Lung (tissue), 11 donors: ENCODE measurements at regions not wholly inside any gene's neighbourhood (a gene's known extent, or its start where the extent isn't known, plus 50 kb on each side); places are given as distances from the start of the nearest gene placed in this dataset.

Experiments
- ATAC-seq: fragments of 200-7000 bp; cut with Tn5 transposase; one replicate; pipeline ENCODE4 v1.9.1; 2020; ENCODE audit warnings: moderate number of reproducible peaks; ENCODE audit not compliant: insufficient read depth, low FRiP score
- DNase-seq, 3 donors: peaks; one replicate each; pipeline ENCODE4 v3.0.0-alpha.2; 2013 to 2017
- H3K27ac ChIP-seq, 2 donors: one replicate each; pipeline ENCODE4 v1.5.1; 2013; ENCODE audit warnings: mild to moderate bottlenecking in 2 of 2, moderate library complexity in 2 of 2, control low read depth in 1 of 2, inconsistent platforms in 1 of 2, low read depth in 1 of 2, low read length in 1 of 2
- H3K27me3 ChIP-seq, 3 donors: one replicate each; pipeline ENCODE4 v1.5.1; 2013; ENCODE audit warnings: low read length in 2 of 3; ENCODE audit not compliant: control insufficient read depth in 3 of 3, insufficient read depth in 3 of 3
- H3K36me3 ChIP-seq, 4 donors: one replicate each; pipeline ENCODE4 v1.5.1; 2013; ENCODE audit warnings: low read length in 4 of 4, mild to moderate bottlenecking in 1 of 4, moderate library complexity in 1 of 4; ENCODE audit not compliant: control insufficient read depth in 4 of 4, insufficient read depth in 4 of 4
- H3K4me1 ChIP-seq, 5 donors: one replicate each; pipeline ENCODE4 v1.5.1; 2013; ENCODE audit warnings: low read length in 5 of 5, mild to moderate bottlenecking in 2 of 5, moderate library complexity in 1 of 5; ENCODE audit not compliant: control insufficient read depth in 5 of 5, insufficient read depth in 5 of 5
- H3K4me3 ChIP-seq: one replicate; pipeline ENCODE4 v1.5.1; 2013; ENCODE audit warnings: mild to moderate bottlenecking, control low read depth, moderate library complexity
- H3K9ac ChIP-seq, 2 donors: one replicate each; pipeline ENCODE4 v1.5.1; 2013; ENCODE audit warnings: low read length in 2 of 2, control low read depth in 1 of 2; ENCODE audit not compliant: insufficient read depth in 1 of 2
- H3K9me3 ChIP-seq, 4 donors: one replicate each; pipeline ENCODE4 v1.5.1; 2013; ENCODE audit warnings: low read length in 3 of 4, mild to moderate bottlenecking in 1 of 4, moderate library complexity in 1 of 4; ENCODE audit not compliant: control insufficient read depth in 4 of 4, insufficient read depth in 3 of 4
- WGBS, 2 donors: extraction: QIAGEN DNeasy Blood & Tissue Kit; methylation state at CpG; one replicate each; pipeline ENCODE4 v1.1.7; 2013; 5-methylcytosine and 5-hydroxymethylcytosine counted together
- TF ChIP-seq, protein P1 (sequence below): IDR thresholded peaks from 2 replicates; pipeline ENCODE4 v1.5.1; 2012; ENCODE audit warnings: mild to moderate bottlenecking; ENCODE audit errors: control extremely low read depth, extremely low read depth
- donor health status: control.
- donor health status: control.
- donor health status: Bipolar disorder and iron deficiency.
- donor health status: healthy.
- donor health status: DM: yes; HTN: yes; CAD: no.

GRCh38 chr6:145068577-145068976 is 666.7 kb downstream of the EPM2A start:
- Histone ChIP-seq H3K27me3 (no peaks in the 10 kb centered on the region), H3K9ac (no peak overlapping the region), H3K9me3 (no peaks in the 10 kb centered on the region), H3K36me3 (no peaks in the 10 kb centered on the region), H3K4me1 (no peaks in the 10 kb centered on the region), H3K27ac (no peak overlapping the region), H3K4me3 (no peak overlapping the region)
- DNase-seq (no peak), ATAC-seq (no peak)
- TF ChIP-seq, protein P1, sequence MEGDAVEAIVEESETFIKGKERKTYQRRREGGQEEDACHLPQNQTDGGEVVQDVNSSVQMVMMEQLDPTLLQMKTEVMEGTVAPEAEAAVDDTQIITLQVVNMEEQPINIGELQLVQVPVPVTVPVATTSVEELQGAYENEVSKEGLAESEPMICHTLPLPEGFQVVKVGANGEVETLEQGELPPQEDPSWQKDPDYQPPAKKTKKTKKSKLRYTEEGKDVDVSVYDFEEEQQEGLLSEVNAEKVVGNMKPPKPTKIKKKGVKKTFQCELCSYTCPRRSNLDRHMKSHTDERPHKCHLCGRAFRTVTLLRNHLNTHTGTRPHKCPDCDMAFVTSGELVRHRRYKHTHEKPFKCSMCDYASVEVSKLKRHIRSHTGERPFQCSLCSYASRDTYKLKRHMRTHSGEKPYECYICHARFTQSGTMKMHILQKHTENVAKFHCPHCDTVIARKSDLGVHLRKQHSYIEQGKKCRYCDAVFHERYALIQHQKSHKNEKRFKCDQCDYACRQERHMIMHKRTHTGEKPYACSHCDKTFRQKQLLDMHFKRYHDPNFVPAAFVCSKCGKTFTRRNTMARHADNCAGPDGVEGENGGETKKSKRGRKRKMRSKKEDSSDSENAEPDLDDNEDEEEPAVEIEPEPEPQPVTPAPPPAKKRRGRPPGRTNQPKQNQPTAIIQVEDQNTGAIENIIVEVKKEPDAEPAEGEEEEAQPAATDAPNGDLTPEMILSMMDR = no peak

- Histone ChIP-seq H3K4me1 (no peaks in the 10 kb centered on the region), H3K9ac (no peak overlapping the region), H3K36me3 (no peaks in the 10 kb centered on the region), H3K4me3 (no peak overlapping the region), H3K27me3 (no peaks in the 10 kb centered on the region), H3K27ac (no peak overlapping the region), H3K9me3 (no peaks in the 10 kb centered on the region)
- DNase-seq (no peak), ATAC-seq (no peak)
- WGBS, 2 donors = 90 to 93% methylated on average over 2 of the region's 2 CpGs
- TF ChIP-seq, protein P1 = no peak
Observed at GRCh38 chr6:145069966-145070365, 665.4 kb downstream of the EPM2A start.

DNA sequence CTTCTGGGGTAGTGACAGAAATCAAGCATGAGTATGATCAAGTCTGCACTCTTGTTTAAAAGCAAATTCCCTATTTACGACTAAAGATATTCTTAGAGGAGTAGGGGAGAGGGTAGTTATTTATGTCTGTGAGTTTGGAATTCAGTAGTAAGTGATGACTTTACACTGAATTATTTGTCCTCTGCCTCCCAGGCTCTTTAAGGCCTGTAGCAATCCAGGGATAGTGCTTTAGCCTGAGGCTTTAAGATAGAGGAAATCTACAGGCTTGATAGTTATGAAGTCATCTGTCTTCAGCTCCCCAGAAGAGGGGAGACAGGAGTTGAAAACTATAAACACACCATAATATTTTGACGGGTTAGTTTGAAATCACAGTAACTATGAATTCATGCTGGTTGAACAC is 664.5 kb downstream of the EPM2A start:
- TF ChIP-seq, protein P1 = no peak
- no peak for ATAC-seq
- Histone ChIP-seq H3K9me3 (no peaks in the 10 kb centered on the region), H3K36me3 (no peaks in the 10 kb centered on the region), H3K4me1 (no peaks in the 10 kb centered on the region), H3K27me3 (no peaks in the 10 kb centered on the region), H3K4me3 (no peak overlapping the region), H3K9ac (no peak overlapping the region), H3K27ac (no peak overlapping the region)
- WGBS, 2 donors = 74 to 88% methylated on average over 2 of the region's 2 CpGs
- no peak for DNase-seq

GRCh38 chr6:145071836-145072235 is 663.5 kb downstream of the EPM2A start:
- TF ChIP-seq, protein P1 = no peak
- WGBS, 2 donors = 83 to 93% methylated on average over 2 of the region's 2 CpGs
- no peak overlapping the region for H3K4me3 ChIP-seq
- no peaks in the 10 kb centered on the region for H3K27me3 ChIP-seq
- no peaks in the 10 kb centered on the region for H3K36me3 ChIP-seq
- H3K4me1 ChIP-seq = no peaks in the 10 kb centered on the region
- DNase-seq = no peak
- H3K27ac ChIP-seq = no peak overlapping the region
- no peak for ATAC-seq
- no peak overlapping the region for H3K9ac ChIP-seq
- H3K9me3 ChIP-seq = peaks cover 0 to 3% (median 0%) of the 10 kb centered on the region in 4 donors
